ENCODE measurements at regions not wholly inside any gene's neighbourhood (a gene's known extent, or its start where the extent isn't known, plus 50 kb on each side); places are given as distances from the start of the nearest gene placed in this dataset.
"Not testable (repeated sequence)": the region's sequence is repeated elsewhere in the genome, so short reads cannot be mapped to it uniquely, and the experiment has no call there.

DNA sequence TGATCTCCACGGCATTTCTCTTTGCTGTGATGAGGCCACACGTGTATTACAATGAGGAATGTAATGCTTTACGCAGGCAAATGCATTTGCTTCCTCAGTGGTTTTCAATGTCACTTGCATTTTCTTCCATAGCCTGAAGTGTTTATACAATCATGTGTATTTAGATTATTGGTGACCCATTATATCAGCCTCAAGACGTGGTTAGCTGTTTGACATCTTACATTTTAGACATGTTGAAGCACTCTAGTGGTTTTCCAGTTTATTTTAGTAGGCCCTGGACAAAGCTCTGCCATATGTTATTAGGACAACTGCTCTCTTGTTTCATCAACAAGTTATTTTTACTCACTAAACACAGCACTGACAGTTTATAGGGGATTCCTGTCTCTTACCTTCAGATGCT, 200.4 kb downstream of the UTRN start:
- H3K4me1 Mint-ChIP-seq (ENCODE audit: low read depth) = peaks cover 21% of the 10 kb centered on the region
- TF ChIP-seq, protein P1, sequence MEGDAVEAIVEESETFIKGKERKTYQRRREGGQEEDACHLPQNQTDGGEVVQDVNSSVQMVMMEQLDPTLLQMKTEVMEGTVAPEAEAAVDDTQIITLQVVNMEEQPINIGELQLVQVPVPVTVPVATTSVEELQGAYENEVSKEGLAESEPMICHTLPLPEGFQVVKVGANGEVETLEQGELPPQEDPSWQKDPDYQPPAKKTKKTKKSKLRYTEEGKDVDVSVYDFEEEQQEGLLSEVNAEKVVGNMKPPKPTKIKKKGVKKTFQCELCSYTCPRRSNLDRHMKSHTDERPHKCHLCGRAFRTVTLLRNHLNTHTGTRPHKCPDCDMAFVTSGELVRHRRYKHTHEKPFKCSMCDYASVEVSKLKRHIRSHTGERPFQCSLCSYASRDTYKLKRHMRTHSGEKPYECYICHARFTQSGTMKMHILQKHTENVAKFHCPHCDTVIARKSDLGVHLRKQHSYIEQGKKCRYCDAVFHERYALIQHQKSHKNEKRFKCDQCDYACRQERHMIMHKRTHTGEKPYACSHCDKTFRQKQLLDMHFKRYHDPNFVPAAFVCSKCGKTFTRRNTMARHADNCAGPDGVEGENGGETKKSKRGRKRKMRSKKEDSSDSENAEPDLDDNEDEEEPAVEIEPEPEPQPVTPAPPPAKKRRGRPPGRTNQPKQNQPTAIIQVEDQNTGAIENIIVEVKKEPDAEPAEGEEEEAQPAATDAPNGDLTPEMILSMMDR (IDR thresholded peaks at IDR 0.05) = no peak
- H3K36me3 Mint-ChIP-seq (ENCODE audit: low read depth) = peaks cover 23% of the 10 kb centered on the region
- ChIA-PET CTCF (no interaction called here), POLR2A (no interaction called here)
- H3K27ac Mint-ChIP-seq = no peak overlapping the region
- no peaks in the 10 kb centered on the region for H3K27me3 Mint-ChIP-seq
- ATAC-seq (no peak), DNase-seq (no peak)
- H3K4me3 Mint-ChIP-seq = no peak overlapping the region
- intact Hi-C loops (cut with micrococcal nuclease) = no loop called here
- no peaks in the 10 kb centered on the region for H3K9me3 Mint-ChIP-seq

DNA sequence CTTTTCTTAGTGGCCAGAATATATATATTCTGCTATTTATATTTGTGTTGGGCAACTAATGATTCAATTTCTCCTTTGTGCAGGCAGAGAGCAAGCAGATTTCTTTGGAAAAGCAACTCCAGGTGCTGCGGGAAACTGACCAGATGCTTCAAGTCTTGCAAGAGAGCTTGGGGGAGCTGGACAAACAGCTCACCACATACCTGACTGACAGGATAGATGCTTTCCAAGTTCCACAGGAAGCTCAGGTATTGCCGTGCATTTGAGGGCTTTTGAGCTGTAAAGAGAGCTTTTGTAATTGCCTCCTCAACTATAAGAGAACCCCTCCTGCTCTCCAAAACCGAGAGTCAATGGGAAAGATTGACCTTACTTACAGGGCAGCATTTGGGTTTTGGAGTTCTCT, 203.5 kb downstream of the UTRN start:
- Mint-ChIP-seq H3K9me3 (no peaks in the 10 kb centered on the region), H3K27ac (no peak overlapping the region), H3K4me1 (ENCODE audit: low read depth) (peaks cover 3% of the 10 kb centered on the region), H3K36me3 (ENCODE audit: low read depth) (peaks cover 35% of the 10 kb centered on the region), H3K27me3 (no peaks in the 10 kb centered on the region), H3K4me3 (no peak overlapping the region)
- intact Hi-C loops (cut with micrococcal nuclease) = no loop called here
- POLR2A ChIA-PET = no interaction called here
- DNase-seq (no peak), ATAC-seq (no peak)
- CTCF ChIA-PET = interaction anchor here (1.0 to 2.1 kb wide), 2 partner anchors 15 to 224 kb away, joined by 3 to 6 read pairs; no protein-coding TSS in a partner anchor
- TF ChIP-seq, protein P1 (IDR thresholded peaks at IDR 0.05) = no peak

DNA sequence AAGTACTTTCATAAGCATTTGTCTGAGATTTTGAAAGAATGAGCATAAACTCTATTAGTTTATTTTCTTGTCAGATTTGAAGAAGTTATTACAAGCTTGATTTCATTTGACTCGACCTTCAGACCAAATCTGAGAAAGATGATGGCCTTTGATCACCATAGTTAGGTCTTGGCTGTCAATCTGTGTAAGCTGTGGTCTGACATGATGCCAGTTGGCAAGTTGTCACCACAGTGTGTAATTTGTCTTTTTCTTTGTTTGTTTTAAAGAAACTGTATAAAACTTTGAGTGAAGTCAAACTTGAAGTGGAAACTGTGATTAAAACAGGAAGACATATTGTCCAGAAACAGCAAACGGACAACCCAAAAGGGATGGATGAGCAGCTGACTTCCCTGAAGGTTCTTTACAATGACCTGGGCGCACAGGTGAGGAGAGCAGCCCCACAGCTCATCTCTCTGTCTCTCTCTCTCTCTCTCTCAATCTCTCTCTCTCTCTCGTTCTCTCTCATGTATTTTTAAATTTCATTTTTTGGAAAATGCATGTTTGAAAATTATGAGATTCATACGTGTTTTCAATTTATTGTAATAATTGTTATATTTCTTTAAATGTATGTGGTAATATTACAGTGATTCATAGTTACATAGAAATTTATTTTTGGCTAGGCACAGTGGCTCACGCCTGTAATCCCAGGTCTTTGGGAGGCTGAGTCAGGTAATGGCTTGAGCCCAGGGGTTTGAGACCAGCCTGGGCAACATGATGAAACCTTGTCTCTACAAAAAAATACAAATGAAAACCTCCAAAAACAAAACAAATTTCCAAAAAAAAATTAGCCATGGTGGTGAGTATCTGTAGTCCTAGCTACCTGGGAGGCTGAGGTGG, 208.1 kb downstream of the UTRN start:
- peaks cover 33% of the 10 kb centered on the region for H3K36me3 Mint-ChIP-seq (ENCODE audit: low read depth)
- H3K4me3 Mint-ChIP-seq = no peak overlapping the region
- H3K27me3 Mint-ChIP-seq = no peaks in the 10 kb centered on the region
- ChIA-PET POLR2A (interaction anchor here (0.9 kb wide), 1 partner anchor 17 kb away, joined by 3 read pairs; no protein-coding TSS in a partner anchor), CTCF (no interaction called here)
- intact Hi-C loops (cut with micrococcal nuclease) = no loop called here
- H3K4me1 Mint-ChIP-seq (ENCODE audit: low read depth) = peaks cover 7% of the 10 kb centered on the region
- H3K9me3 Mint-ChIP-seq = no peaks in the 10 kb centered on the region
- TF ChIP-seq, protein P1 (IDR thresholded peaks at IDR 0.05) = no peak
- no peak overlapping the region for H3K27ac Mint-ChIP-seq
- no peak for DNase-seq
- ATAC-seq = no peak

DNA sequence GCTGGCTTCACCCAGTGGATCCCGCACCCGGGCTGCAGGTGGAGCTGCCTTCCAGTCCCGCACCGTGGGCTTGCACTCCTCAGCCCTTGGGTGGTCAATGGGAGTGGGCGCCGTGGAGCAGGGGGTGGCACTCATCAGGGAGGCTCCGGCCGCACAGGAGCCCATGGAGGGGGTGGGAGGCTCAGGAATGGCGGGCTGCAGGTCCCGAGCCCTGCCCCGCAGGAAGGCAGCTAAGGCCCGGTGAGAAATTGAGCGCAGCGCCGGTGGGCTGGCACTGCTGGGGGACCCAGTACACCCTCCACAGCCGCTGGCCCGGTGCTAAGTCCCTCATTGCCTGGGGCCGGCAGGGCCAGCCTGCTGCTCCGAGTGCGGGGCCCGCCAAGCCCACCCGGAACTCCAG, 209.9 kb downstream of the UTRN start:
- intact Hi-C loops (cut with micrococcal nuclease); H3K27me3 Mint-ChIP-seq; POLR2A ChIA-PET; ATAC-seq; H3K9me3 Mint-ChIP-seq; CTCF ChIA-PET; H3K4me3 Mint-ChIP-seq; H3K4me1 Mint-ChIP-seq (ENCODE audit: low read depth); H3K27ac Mint-ChIP-seq; DNase-seq: not testable (repeated sequence)
- peaks cover 34% of the 10 kb centered on the region for H3K36me3 Mint-ChIP-seq (ENCODE audit: low read depth)

DNA sequence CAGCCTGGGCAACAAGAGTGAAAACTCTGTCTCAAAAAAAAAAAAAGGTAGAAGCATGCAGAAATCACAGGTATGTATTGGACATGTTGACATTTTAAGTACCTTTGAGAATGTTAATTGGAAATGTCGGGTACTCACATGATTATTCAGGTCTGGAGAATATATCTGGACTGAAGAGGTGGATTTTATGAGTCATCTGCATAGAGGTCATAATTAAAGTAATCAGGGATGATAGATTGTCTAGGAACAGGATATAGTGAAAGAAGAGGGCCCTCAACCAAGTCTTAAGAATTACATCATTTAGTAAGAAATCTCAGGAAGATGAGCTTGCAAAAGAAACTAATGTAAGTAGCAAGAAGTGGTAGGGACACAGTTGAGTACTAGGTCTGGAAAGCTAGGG, 212.5 kb downstream of the UTRN start:
- TF ChIP-seq, protein P1 (IDR thresholded peaks at IDR 0.05) = no peak
- Mint-ChIP-seq H3K4me3 (no peak overlapping the region), H3K27me3 (no peaks in the 10 kb centered on the region), H3K36me3 (ENCODE audit: low read depth) (peaks cover 28% of the 10 kb centered on the region), H3K9me3 (no peaks in the 10 kb centered on the region), H3K4me1 (ENCODE audit: low read depth) (peaks cover 17% of the 10 kb centered on the region), H3K27ac (peak overlapping the region; percentile 31)
- DNase-seq (no peak), ATAC-seq (no peak)
- POLR2A ChIA-PET = interaction anchor here (0.6 to 0.7 kb wide), 2 partner anchors 15 to 17 kb away, joined by 3 to 4 read pairs; no protein-coding TSS in a partner anchor
- CTCF ChIA-PET = no interaction called here
- intact Hi-C loops (cut with micrococcal nuclease) = no loop called here
